ENCODE measurements at regions not wholly inside any gene's neighbourhood (a gene's known extent, or its start where the extent isn't known, plus 50 kb on each side); places are given as distances from the start of the nearest gene placed in this dataset.

DNA sequence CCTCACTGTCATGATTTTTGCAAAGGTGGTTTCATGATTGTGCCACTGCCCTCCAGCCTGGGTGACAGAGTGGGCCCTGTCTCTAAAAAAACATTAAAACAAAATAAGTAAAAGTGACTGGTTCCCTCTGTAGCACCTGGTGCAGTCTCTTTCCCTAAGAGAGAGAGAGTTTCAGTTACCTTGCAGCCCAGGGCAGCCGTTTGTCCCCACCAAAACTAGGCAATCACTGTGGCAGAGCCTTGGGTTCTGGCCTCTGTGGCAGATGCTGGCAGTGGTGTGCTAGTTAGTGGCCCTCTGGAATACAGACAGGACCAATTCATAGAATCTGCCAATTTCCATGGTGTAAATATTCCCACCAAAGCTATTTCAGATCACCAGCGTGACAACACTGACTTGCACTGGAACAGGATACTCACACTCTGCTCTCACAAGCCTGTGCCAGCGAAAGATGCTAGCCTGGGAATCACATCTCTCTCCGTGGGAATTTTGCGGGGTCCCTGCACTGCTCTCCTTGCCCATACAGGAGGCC is 108.7 kb downstream of the TLR5 start:
- TF ChIP-seq ZNF8 (CRISPR knock-in tag; IDR thresholded peaks at IDR 0.05) (no peak), ZFP30 (CRISPR knock-in tag; IDR thresholded peaks at IDR 0.05) (no peak), RARB (CRISPR knock-in tag; IDR thresholded peaks at IDR 0.05) (no peak), ESRRG (CRISPR knock-in tag; IDR thresholded peaks at IDR 0.05) (no peak), TCF4 (CRISPR knock-in tag; IDR thresholded peaks at IDR 0.05; ENCODE audit: borderline replicate concordance) (no peak), BACH2 (CRISPR knock-in tag; IDR thresholded peaks at IDR 0.05; ENCODE audit: borderline replicate concordance) (no peak), ISL1 (CRISPR knock-in tag; IDR thresholded peaks at IDR 0.05) (no peak), SNAI2 (CRISPR knock-in tag; IDR thresholded peaks at IDR 0.05) (no peak)
- TF ChIP-seq, protein P1, sequence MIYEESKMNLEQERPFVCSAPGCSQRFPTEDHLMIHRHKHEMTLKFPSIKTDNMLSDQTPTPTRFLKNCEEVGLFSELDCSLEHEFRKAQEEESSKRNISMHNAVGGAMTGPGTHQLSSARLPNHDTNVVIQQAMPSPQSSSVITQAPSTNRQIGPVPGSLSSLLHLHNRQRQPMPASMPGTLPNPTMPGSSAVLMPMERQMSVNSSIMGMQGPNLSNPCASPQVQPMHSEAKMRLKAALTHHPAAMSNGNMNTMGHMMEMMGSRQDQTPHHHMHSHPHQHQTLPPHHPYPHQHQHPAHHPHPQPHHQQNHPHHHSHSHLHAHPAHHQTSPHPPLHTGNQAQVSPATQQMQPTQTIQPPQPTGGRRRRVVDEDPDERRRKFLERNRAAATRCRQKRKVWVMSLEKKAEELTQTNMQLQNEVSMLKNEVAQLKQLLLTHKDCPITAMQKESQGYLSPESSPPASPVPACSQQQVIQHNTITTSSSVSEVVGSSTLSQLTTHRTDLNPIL (CRISPR knock-in tag; IDR thresholded peaks at IDR 0.05; ENCODE audit: low read depth), result no peak
- no peak for ATAC-seq

DNA sequence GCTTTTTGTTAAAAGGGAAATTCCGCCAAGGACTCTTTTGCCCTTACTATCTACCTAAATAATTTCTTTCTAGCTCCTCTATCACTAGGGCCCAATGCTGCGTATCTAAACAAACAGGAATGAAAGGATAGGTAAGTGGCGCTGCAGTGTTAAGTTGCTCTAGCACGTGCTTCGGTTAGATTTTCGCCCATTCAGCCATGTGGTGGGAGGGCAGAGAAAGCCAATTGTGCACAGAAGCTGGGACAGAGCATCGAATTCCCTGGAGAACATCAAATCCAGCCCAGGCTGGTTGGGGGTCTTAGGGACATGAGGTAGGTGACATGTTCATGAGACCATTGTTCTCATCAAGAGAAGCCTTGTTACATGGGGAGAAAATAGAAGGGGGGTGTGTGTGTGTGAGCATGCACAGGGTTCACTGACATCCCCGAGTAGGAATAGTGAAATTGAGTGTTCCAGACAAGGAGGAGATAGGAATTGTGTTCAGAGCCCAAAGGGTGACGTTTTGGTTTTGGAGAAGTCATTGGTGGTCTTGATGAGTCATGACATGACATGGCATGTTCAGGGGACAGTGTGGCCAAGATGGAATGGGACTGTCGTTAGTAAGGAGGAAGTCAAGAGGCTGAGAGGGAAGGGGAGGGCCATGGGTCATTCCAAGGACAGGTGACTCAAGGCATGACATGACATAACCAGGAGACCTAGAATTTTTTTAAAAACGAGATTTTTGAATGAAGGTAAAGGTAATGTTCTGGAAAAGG is 107.1 kb downstream of the TLR5 start:
- TF ChIP-seq ZNF565 (CRISPR knock-in tag; conservative IDR thresholded peaks at IDR 0.05; ENCODE audit: low read depth), result no peak
- TF ChIP-seq, protein P2, sequence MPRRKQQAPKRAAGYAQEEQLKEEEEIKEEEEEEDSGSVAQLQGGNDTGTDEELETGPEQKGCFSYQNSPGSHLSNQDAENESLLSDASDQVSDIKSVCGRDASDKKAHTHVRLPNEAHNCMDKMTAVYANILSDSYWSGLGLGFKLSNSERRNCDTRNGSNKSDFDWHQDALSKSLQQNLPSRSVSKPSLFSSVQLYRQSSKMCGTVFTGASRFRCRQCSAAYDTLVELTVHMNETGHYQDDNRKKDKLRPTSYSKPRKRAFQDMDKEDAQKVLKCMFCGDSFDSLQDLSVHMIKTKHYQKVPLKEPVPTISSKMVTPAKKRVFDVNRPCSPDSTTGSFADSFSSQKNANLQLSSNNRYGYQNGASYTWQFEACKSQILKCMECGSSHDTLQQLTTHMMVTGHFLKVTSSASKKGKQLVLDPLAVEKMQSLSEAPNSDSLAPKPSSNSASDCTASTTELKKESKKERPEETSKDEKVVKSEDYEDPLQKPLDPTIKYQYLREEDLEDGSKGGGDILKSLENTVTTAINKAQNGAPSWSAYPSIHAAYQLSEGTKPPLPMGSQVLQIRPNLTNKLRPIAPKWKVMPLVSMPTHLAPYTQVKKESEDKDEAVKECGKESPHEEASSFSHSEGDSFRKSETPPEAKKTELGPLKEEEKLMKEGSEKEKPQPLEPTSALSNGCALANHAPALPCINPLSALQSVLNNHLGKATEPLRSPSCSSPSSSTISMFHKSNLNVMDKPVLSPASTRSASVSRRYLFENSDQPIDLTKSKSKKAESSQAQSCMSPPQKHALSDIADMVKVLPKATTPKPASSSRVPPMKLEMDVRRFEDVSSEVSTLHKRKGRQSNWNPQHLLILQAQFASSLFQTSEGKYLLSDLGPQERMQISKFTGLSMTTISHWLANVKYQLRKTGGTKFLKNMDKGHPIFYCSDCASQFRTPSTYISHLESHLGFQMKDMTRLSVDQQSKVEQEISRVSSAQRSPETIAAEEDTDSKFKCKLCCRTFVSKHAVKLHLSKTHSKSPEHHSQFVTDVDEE (CRISPR knock-in tag; IDR thresholded peaks at IDR 0.05), result no peak
- no peak for TF ChIP-seq ZFP3 (CRISPR knock-in tag; IDR thresholded peaks at IDR 0.05)
- no peak for TF ChIP-seq ZFP30 (CRISPR knock-in tag; IDR thresholded peaks at IDR 0.05)
- TF ChIP-seq, protein P1 (CRISPR knock-in tag; IDR thresholded peaks at IDR 0.05; ENCODE audit: low read depth), result no peak
- TF ChIP-seq TOX (CRISPR knock-in tag; IDR thresholded peaks at IDR 0.05; ENCODE audit: borderline replicate concordance), result no peak
- no peak for TF ChIP-seq ISL1 (CRISPR knock-in tag; IDR thresholded peaks at IDR 0.05)
- TF ChIP-seq RARB (CRISPR knock-in tag; IDR thresholded peaks at IDR 0.05), result no peak

DNA sequence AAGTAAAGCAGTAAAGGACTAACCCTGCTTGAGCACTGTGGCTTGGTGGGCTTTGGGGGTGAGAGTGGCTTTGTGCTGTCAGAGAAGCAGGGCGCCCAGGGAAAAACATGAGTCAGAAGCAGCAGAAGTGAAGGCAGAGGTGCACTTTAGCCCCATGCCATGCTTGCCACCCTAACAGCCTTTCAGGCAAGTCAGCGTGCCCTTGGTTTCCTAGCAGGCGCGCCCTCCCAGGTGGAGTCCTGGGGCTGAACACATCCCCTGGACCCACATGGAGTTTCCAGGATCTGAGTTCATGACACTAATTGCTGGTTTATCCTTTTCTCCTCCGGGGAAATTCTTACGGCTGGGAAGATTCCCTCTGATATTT is 106.6 kb downstream of the TLR5 start:
- ATAC-seq, result no peak
- TF ChIP-seq, protein P3, sequence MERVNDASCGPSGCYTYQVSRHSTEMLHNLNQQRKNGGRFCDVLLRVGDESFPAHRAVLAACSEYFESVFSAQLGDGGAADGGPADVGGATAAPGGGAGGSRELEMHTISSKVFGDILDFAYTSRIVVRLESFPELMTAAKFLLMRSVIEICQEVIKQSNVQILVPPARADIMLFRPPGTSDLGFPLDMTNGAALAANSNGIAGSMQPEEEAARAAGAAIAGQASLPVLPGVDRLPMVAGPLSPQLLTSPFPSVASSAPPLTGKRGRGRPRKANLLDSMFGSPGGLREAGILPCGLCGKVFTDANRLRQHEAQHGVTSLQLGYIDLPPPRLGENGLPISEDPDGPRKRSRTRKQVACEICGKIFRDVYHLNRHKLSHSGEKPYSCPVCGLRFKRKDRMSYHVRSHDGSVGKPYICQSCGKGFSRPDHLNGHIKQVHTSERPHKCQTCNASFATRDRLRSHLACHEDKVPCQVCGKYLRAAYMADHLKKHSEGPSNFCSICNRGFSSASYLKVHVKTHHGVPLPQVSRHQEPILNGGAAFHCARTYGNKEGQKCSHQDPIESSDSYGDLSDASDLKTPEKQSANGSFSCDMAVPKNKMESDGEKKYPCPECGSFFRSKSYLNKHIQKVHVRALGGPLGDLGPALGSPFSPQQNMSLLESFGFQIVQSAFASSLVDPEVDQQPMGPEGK (CRISPR knock-in tag; IDR thresholded peaks at IDR 0.05; ENCODE audit: borderline replicate concordance), result no peak
- TF ChIP-seq BACH2 (CRISPR knock-in tag; IDR thresholded peaks at IDR 0.05; ENCODE audit: borderline replicate concordance) (no peak), ARNTL (CRISPR knock-in tag; IDR thresholded peaks at IDR 0.05; ENCODE audit: borderline replicate concordance, low read depth) (no peak), PPARA (CRISPR knock-in tag; IDR thresholded peaks at IDR 0.05; ENCODE audit: borderline replicate concordance) (no peak), ZNF70 (CRISPR knock-in tag; IDR thresholded peaks at IDR 0.05) (no peak), RARB (CRISPR knock-in tag; IDR thresholded peaks at IDR 0.05) (no peak), TCF4 (CRISPR knock-in tag; IDR thresholded peaks at IDR 0.05; ENCODE audit: borderline replicate concordance) (no peak), ZFP3 (CRISPR knock-in tag; IDR thresholded peaks at IDR 0.05) (no peak), GLIS3 (CRISPR knock-in tag; IDR thresholded peaks at IDR 0.05) (no peak), ISL1 (CRISPR knock-in tag; IDR thresholded peaks at IDR 0.05) (no peak), OSR1 (CRISPR knock-in tag; IDR thresholded peaks at IDR 0.05) (no peak), ZFP30 (CRISPR knock-in tag; IDR thresholded peaks at IDR 0.05) (no peak), SNAI2 (CRISPR knock-in tag; IDR thresholded peaks at IDR 0.05) (no peak), ZC3H10 (CRISPR knock-in tag; IDR thresholded peaks at IDR 0.05) (no peak)
- TF ChIP-seq, protein P1 (CRISPR knock-in tag; IDR thresholded peaks at IDR 0.05; ENCODE audit: low read depth), result no peak
- TF ChIP-seq, protein P4, sequence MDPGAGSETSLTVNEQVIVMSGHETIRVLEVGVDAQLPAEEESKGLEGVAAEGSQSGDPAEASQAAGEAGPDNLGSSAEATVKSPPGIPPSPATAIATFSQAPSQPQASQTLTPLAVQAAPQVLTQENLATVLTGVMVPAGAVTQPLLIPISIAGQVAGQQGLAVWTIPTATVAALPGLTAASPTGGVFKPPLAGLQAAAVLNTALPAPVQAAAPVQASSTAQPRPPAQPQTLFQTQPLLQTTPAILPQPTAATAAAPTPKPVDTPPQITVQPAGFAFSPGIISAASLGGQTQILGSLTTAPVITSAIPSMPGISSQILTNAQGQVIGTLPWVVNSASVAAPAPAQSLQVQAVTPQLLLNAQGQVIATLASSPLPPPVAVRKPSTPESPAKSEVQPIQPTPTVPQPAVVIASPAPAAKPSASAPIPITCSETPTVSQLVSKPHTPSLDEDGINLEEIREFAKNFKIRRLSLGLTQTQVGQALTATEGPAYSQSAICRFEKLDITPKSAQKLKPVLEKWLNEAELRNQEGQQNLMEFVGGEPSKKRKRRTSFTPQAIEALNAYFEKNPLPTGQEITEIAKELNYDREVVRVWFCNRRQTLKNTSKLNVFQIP (CRISPR knock-in tag; IDR thresholded peaks at IDR 0.05; ENCODE audit: borderline replicate concordance, low read depth), result no peak
- TF ChIP-seq, protein P5, sequence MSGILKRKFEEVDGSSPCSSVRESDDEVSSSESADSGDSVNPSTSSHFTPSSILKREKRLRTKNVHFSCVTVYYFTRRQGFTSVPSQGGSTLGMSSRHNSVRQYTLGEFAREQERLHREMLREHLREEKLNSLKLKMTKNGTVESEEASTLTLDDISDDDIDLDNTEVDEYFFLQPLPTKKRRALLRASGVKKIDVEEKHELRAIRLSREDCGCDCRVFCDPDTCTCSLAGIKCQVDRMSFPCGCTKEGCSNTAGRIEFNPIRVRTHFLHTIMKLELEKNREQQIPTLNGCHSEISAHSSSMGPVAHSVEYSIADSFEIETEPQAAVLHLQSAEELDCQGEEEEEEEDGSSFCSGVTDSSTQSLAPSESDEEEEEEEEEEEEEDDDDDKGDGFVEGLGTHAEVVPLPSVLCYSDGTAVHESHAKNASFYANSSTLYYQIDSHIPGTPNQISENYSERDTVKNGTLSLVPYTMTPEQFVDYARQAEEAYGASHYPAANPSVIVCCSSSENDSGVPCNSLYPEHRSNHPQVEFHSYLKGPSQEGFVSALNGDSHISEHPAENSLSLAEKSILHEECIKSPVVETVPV (CRISPR knock-in tag; IDR thresholded peaks at IDR 0.05), result no peak

More for the DNA sequence above, 107.1 kb downstream of the TLR5 start:
- ATAC-seq, result no peak
